ENCODE measurements at regions not wholly inside any gene's neighbourhood (a gene's known extent, or its start where the extent isn't known, plus 50 kb on each side); places are given as distances from the start of the nearest gene placed in this dataset.

DNA sequence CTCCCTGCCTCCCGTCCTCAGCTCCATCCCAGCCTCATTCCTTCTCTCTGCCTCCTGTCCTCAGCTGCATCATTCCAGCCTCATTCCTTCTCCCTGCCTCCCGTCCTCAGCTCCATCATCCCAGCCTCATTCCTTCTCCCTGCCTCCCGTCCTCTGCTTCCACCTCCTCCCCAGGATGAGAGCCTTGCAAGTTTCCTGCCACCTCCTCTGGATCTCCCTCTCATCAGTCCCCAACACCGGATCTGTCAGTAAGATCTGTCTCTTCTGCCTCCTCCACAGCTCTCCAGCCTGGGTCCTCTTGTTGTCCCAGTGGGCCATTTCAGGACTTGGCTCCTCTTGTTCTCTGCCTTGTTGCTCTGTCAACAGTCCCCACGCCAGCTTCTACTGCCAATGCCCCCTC, 130.9 kb downstream of the NDUFA10 start:
- TF ChIP-seq, protein P1, sequence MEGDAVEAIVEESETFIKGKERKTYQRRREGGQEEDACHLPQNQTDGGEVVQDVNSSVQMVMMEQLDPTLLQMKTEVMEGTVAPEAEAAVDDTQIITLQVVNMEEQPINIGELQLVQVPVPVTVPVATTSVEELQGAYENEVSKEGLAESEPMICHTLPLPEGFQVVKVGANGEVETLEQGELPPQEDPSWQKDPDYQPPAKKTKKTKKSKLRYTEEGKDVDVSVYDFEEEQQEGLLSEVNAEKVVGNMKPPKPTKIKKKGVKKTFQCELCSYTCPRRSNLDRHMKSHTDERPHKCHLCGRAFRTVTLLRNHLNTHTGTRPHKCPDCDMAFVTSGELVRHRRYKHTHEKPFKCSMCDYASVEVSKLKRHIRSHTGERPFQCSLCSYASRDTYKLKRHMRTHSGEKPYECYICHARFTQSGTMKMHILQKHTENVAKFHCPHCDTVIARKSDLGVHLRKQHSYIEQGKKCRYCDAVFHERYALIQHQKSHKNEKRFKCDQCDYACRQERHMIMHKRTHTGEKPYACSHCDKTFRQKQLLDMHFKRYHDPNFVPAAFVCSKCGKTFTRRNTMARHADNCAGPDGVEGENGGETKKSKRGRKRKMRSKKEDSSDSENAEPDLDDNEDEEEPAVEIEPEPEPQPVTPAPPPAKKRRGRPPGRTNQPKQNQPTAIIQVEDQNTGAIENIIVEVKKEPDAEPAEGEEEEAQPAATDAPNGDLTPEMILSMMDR (IDR thresholded peaks at IDR 0.05) = no peak
- TF ChIP-seq POLR2A (IDR thresholded peaks at IDR 0.05) = no peak
